ENCODE measurements at regions not wholly inside any gene's neighbourhood (a gene's known extent, or its start where the extent isn't known, plus 50 kb on each side); places are given as distances from the start of the nearest gene placed in this dataset.

GRCh38 chr13:44151474-44151873, 222.2 kb upstream of the SERP2 start:
- Histone ChIP-seq H3K27ac (no peak overlapping the region), H3K27me3 (no peaks in the 10 kb centered on the region), H3K4me1 (no peaks in the 10 kb centered on the region), H3K4me3 (no peak overlapping the region), H3K9me3 (no peaks in the 10 kb centered on the region), H3K36me3 (no peaks in the 10 kb centered on the region)
- intact Hi-C loops (cut with DNase I; ENCODE audit: low total_unique reads): no loop called here
- no peak for TF ChIP-seq POLR2AphosphoS5 (IDR thresholded peaks at IDR 0.05)
- no peak for TF ChIP-seq CTCF (IDR thresholded peaks at IDR 0.05)
- TF ChIP-seq POLR2A (IDR thresholded peaks at IDR 0.05): no peak
- no peak for DNase-seq (ENCODE audit: low spot score in 2 of 2)

GRCh38 chr13:44153496-44153895, 220.1 kb upstream of the SERP2 start:
- no peaks in the 10 kb centered on the region for H3K9me3 ChIP-seq
- no peaks in the 10 kb centered on the region for H3K4me1 ChIP-seq
- DNase-seq (ENCODE audit: low spot score in 2 of 2): no peak
- H3K27ac ChIP-seq: no peak overlapping the region
- H3K27me3 ChIP-seq: no peaks in the 10 kb centered on the region
- H3K4me3 ChIP-seq: no peak overlapping the region
- intact Hi-C loops (cut with DNase I; ENCODE audit: low total_unique reads): no loop called here
- TF ChIP-seq CTCF (IDR thresholded peaks at IDR 0.05) (no peak), POLR2AphosphoS5 (IDR thresholded peaks at IDR 0.05) (no peak), POLR2A (IDR thresholded peaks at IDR 0.05) (no peak)
- no peaks in the 10 kb centered on the region for H3K36me3 ChIP-seq

GRCh38 chr13:44155422-44156293, 218.0 kb upstream of the SERP2 start:
- Histone ChIP-seq H3K36me3 (no peaks in the 10 kb centered on the region), H3K4me1 (no peaks in the 10 kb centered on the region), H3K9me3 (no peaks in the 10 kb centered on the region), H3K27ac (peak overlapping the region; percentile 37 to 57), H3K4me3 (peak overlapping the region; percentile 12 to 59 (median 42)), H3K27me3 (no peaks in the 10 kb centered on the region)
- intact Hi-C loops (cut with DNase I; ENCODE audit: low total_unique reads): no loop called here
- TF ChIP-seq POLR2AphosphoS5 (IDR thresholded peaks at IDR 0.05) (peak in 1 of 3 donors; percentile 25), POLR2A (IDR thresholded peaks at IDR 0.05) (no peak)
- peak; percentile 45 to 57 for DNase-seq (ENCODE audit: low spot score in 2 of 2)

GRCh38 chr13:44156294-44156658, 217.3 kb upstream of the SERP2 start:
- H3K4me1 ChIP-seq: no peaks in the 10 kb centered on the region
- peak overlapping the region in 1 of 2 donors; percentile 57 for H3K27ac ChIP-seq
- peak overlapping the region in 2 of 3 donors; percentile 42 to 59 for H3K4me3 ChIP-seq
- no peak for DNase-seq (ENCODE audit: low spot score in 2 of 2)
- H3K27me3 ChIP-seq: no peaks in the 10 kb centered on the region
- no peaks in the 10 kb centered on the region for H3K36me3 ChIP-seq
- H3K9me3 ChIP-seq: no peaks in the 10 kb centered on the region
- intact Hi-C loops (cut with DNase I; ENCODE audit: low total_unique reads): no loop called here
- no peak for TF ChIP-seq CTCF (IDR thresholded peaks at IDR 0.05)
- no peak for TF ChIP-seq POLR2AphosphoS5 (IDR thresholded peaks at IDR 0.05)
- TF ChIP-seq POLR2A (IDR thresholded peaks at IDR 0.05): no peak

GRCh38 chr13:44157606-44158005, 216.0 kb upstream of the SERP2 start:
- no peak overlapping the region for H3K4me3 ChIP-seq
- H3K27me3 ChIP-seq: no peaks in the 10 kb centered on the region
- H3K36me3 ChIP-seq: no peaks in the 10 kb centered on the region
- no peak for DNase-seq (ENCODE audit: low spot score in 2 of 2)
- H3K27ac ChIP-seq: no peak overlapping the region
- no peaks in the 10 kb centered on the region for H3K4me1 ChIP-seq
- intact Hi-C loops (cut with DNase I; ENCODE audit: low total_unique reads): no loop called here
- TF ChIP-seq POLR2AphosphoS5 (IDR thresholded peaks at IDR 0.05) (no peak), CTCF (IDR thresholded peaks at IDR 0.05) (no peak)
- H3K9me3 ChIP-seq: no peaks in the 10 kb centered on the region
